ENCODE measurements at regions not wholly inside any gene's neighbourhood (a gene's known extent, or its start where the extent isn't known, plus 50 kb on each side); places are given as distances from the start of the nearest gene placed in this dataset.

DNA sequence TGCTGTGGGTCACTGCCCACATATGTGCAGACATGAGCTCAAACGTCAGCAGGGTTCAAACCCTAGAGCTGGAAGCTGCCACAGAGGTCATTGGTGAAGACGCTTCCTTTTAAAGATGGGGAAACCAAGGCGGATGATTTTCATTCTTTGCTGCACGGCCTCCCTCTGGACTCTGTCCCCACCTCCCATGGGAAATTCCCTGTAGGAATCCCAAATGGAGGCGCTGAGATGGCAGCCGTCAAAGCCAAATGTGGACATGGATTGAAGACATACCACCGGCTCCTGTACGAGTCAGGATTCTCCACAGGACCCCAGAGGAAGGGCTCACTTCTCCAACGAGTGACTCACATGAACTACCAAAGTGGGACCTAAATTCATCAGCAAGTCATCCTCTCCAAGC, 286.4 kb downstream of the CRLF2 start:
- 82 to 87% methylated on average over 9 of the region's 9 CpGs for WGBS, 2 donors

DNA sequence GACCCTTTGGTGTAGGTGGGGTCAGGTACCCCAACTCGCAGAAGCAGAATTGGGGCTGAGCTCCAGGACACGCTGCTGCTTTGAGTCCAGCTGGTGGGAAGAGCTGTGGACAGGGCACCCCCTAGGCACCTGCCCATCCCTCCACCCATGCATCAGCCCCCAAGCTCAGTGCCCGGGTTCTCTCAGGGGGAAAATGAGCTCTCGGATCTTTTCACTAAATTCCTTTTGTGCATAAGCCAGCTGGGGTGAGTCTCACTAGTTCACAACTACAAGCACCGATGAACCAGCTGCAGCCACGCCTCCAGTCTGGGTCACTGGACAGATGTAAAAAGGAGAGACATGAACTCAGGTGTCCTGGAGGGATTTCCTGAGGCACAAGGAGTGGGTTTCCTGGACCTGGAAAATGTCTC, 286.8 kb downstream of the CRLF2 start:
- no peak for DNase-seq
- H3K36me3 ChIP-seq, result no peaks in the 10 kb centered on the region
- TF ChIP-seq, protein P1, sequence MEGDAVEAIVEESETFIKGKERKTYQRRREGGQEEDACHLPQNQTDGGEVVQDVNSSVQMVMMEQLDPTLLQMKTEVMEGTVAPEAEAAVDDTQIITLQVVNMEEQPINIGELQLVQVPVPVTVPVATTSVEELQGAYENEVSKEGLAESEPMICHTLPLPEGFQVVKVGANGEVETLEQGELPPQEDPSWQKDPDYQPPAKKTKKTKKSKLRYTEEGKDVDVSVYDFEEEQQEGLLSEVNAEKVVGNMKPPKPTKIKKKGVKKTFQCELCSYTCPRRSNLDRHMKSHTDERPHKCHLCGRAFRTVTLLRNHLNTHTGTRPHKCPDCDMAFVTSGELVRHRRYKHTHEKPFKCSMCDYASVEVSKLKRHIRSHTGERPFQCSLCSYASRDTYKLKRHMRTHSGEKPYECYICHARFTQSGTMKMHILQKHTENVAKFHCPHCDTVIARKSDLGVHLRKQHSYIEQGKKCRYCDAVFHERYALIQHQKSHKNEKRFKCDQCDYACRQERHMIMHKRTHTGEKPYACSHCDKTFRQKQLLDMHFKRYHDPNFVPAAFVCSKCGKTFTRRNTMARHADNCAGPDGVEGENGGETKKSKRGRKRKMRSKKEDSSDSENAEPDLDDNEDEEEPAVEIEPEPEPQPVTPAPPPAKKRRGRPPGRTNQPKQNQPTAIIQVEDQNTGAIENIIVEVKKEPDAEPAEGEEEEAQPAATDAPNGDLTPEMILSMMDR (IDR thresholded peaks at IDR 0.05), result no peak
- H3K9me3 ChIP-seq, result peaks cover 0 to 23% (median 0%) of the 10 kb centered on the region in 11 donors
- ATAC-seq, result no peak
- H3K4me1 ChIP-seq, result no peaks in the 10 kb centered on the region
- H3K27me3 ChIP-seq, result no peaks in the 10 kb centered on the region
- intact Hi-C loops (cut with DNase I), result no loop called here
- no peak overlapping the region for H3K27ac ChIP-seq
- no peak overlapping the region for H3K4me3 ChIP-seq
- 85 to 89% methylated on average over 6 of the region's 6 CpGs for WGBS, 2 donors

More for the DNA sequence above, 286.4 kb downstream of the CRLF2 start:
- intact Hi-C loops (cut with DNase I), result no loop called here
- Histone ChIP-seq H3K4me1 (no peaks in the 10 kb centered on the region), H3K9me3 (peaks cover 0 to 25% (median 0%) of the 10 kb centered on the region in 11 donors), H3K27ac (no peak overlapping the region), H3K4me3 (no peak overlapping the region), H3K36me3 (no peaks in the 10 kb centered on the region), H3K27me3 (no peaks in the 10 kb centered on the region)
- TF ChIP-seq, protein P1 (IDR thresholded peaks at IDR 0.05), result no peak
- no peak for ATAC-seq
- no peak for DNase-seq

DNA sequence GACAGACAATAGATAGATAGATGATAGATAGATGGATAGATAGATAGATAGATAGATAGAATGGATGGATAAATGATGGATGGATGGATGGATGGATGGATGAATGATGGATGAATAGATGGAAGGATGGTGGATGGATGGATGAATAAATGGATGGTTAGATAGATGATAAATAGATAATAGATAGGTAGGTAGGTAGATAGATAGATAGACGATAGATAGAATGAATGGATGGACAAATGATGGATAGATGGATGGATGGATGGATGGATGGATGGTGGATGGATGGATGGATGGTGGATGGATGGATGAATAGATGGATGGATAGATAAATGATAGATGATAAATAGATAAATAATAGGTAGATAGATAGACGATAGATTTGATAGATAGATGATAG, 287.4 kb downstream of the CRLF2 start:
- ATAC-seq, result no peak
- peaks cover 0 to 18% (median 0%) of the 10 kb centered on the region in 11 donors for H3K9me3 ChIP-seq
- no peaks in the 10 kb centered on the region for H3K36me3 ChIP-seq
- DNase-seq, result no peak
- no peaks in the 10 kb centered on the region for H3K27me3 ChIP-seq
- TF ChIP-seq, protein P1 (IDR thresholded peaks at IDR 0.05), result no peak
- intact Hi-C loops (cut with DNase I), result no loop called here
- no peak overlapping the region for H3K4me3 ChIP-seq
- H3K4me1 ChIP-seq, result no peaks in the 10 kb centered on the region
- H3K27ac ChIP-seq, result no peak overlapping the region
- WGBS, 2 donors, result 89% methylated on average over 2 of the region's 2 CpGs

DNA sequence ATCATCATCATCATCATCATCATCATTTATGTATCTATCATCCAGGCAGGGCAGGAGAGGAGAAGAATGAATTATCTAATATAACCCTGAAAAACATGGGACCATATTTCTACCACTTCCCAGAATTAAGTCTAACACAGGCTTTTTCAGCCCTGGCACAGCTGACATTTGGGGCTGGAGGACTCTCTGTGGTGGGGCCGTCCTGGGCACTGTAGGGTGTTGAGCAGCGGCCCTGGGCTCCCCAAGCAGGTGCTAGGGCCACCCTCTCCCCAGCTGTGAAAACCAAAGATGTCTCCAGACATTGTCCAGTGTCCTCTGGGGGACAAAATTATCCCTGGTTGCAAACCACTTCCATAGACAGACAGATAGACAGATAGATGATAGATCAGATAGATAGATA, 288.4 kb downstream of the CRLF2 start:
- 42 to 59% methylated on average over 2 of the region's 2 CpGs for WGBS, 2 donors
- intact Hi-C loops (cut with DNase I), result no loop called here
- Histone ChIP-seq H3K27me3 (no peaks in the 10 kb centered on the region), H3K9me3 (peaks cover 0 to 9% (median 0%) of the 10 kb centered on the region in 11 donors), H3K36me3 (no peaks in the 10 kb centered on the region), H3K4me1 (no peaks in the 10 kb centered on the region), H3K27ac (no peak overlapping the region), H3K4me3 (no peak overlapping the region)
- ATAC-seq, result no peak
- TF ChIP-seq, protein P1 (IDR thresholded peaks at IDR 0.05), result no peak
- no peak for DNase-seq
